22Rv1 (cell line): ENCODE measurements at regions not wholly inside any gene's neighbourhood (a gene's known extent, or its start where the extent isn't known, plus 50 kb on each side); places are given as distances from the start of the nearest gene placed in this dataset.
"Not testable (repeated sequence)": the region's sequence is repeated elsewhere in the genome, so short reads cannot be mapped to it uniquely, and the experiment has no call there.

ENCODE experiments used
- H3K27ac ChIP-seq: fragments of 450-650 bp; 2 replicates; pipeline ENCODE4 v1.5.1; 2017
- ZFX ChIP-seq: fragments of 450-650 bp; IDR thresholded peaks from 2 replicates; pipeline ENCODE4 v1.6.1; 2017; ENCODE audit warnings: antibody characterized with exemption, borderline replicate concordance
- TF ChIP-seq, protein P1 (sequence below): fragments of 450-650 bp; IDR thresholded peaks from 2 replicates; pipeline ENCODE4 v1.5.1; 2017; ENCODE audit warnings: mild to moderate bottlenecking

- H3K27ac ChIP-seq, result no peak overlapping the region
- TF ChIP-seq, protein P1, sequence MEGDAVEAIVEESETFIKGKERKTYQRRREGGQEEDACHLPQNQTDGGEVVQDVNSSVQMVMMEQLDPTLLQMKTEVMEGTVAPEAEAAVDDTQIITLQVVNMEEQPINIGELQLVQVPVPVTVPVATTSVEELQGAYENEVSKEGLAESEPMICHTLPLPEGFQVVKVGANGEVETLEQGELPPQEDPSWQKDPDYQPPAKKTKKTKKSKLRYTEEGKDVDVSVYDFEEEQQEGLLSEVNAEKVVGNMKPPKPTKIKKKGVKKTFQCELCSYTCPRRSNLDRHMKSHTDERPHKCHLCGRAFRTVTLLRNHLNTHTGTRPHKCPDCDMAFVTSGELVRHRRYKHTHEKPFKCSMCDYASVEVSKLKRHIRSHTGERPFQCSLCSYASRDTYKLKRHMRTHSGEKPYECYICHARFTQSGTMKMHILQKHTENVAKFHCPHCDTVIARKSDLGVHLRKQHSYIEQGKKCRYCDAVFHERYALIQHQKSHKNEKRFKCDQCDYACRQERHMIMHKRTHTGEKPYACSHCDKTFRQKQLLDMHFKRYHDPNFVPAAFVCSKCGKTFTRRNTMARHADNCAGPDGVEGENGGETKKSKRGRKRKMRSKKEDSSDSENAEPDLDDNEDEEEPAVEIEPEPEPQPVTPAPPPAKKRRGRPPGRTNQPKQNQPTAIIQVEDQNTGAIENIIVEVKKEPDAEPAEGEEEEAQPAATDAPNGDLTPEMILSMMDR, result no peak
- TF ChIP-seq ZFX, result no peak
Measured at GRCh38 chr5:72584466-72584865, 77.3 kb upstream of the ZNF366 start.

DNA sequence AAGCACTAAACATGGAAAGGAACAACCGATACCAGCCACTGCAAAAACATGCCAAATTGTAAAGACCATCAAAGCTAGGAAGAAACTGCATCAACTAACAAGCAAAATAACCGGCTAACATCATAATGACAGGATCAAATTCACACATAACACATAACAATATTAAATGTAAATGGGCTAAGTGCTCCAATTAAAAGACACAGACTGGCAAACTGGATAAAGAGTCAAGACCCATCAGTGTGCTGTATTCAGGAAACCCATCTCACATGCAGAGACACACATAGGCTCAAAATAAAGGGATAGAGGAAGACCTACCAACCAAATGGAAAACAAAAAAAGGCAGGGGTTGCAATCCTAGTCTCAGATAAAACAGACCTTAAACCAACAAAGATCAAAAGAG is 72.1 kb upstream of the ZNF366 start:
- H3K27ac ChIP-seq, result not testable (repeated sequence)

DNA sequence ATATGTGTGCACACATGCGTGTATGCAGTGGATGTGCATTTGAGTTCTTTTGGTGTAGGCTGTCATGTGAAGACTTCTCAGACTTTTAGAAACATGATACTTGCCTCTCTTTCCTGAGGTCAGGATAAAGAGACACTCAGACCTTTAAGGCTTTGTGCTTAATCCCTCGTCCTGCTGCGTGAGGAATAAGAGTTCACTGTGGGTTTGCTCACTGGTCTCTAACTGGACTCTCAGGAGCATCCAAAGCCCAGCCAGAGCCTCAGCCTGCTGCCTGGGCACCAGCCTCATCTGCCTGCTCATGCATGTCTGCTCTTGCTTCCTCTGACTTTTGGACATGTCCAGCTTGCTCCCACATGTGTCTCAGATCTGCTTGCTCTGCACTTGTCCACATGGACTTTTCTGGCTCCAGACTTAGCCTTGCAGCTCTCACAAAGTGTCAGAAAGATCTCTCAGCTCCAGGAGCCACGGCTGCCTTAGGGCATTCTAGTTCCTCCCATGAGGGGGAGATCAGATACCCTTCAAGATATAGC is 65.1 kb upstream of the ZNF366 start:
- no peak for TF ChIP-seq ZFX
- TF ChIP-seq, protein P1, result no peak

DNA sequence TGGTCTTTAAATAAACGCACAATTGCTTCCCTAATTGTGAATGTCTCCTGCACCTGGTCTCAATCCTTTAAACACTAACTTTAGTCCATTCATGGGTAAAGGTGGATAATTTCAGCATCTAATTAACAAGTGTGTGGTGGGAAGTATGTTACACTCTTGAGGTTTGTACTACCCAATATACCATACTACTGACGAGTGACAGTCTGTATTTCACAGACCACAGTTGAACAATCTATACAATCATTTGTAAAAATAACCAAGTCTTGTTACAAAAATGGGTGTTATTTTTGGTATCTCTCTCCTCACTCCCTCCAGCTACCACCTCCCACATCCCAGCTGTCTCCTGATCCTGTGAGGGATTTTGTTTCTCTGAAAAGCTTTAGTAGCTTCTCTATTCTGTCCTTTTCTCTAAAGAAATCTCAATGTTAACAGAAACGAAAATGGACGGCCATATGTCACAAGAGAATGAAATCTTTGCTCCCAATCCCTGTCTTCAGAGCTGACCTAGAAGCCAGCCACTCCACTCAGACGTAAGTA is 62.3 kb upstream of the ZNF366 start:
- no peak overlapping the region for H3K27ac ChIP-seq

More for the DNA sequence above, 65.1 kb upstream of the ZNF366 start:
- H3K27ac ChIP-seq, result no peak overlapping the region

GRCh38 chr5:72566746-72567145 is 59.5 kb upstream of the ZNF366 start:
- TF ChIP-seq, protein P1, result no peak
- no peak for TF ChIP-seq ZFX
- no peak overlapping the region for H3K27ac ChIP-seq

More for the DNA sequence above, 62.3 kb upstream of the ZNF366 start:
- no peak for TF ChIP-seq ZFX
- TF ChIP-seq, protein P1, result no peak

GRCh38 chr5:72565513-72566289 is 58.5 kb upstream of the ZNF366 start:
- TF ChIP-seq, protein P1, result no peak
- TF ChIP-seq ZFX, result no peak
- H3K27ac ChIP-seq, result no peak overlapping the region

- TF ChIP-seq ZFX, result no peak
- TF ChIP-seq, protein P1, result no peak
Measured at GRCh38 chr5:72562717-72563116, 55.5 kb upstream of the ZNF366 start.

More at GRCh38 chr5:72562717-72563116, 55.5 kb upstream of the ZNF366 start:
- no peak overlapping the region for H3K27ac ChIP-seq
